ENCODE measurements at regions not wholly inside any gene's neighbourhood (a gene's known extent, or its start where the extent isn't known, plus 50 kb on each side); places are given as distances from the start of the nearest gene placed in this dataset.
A peak's percentile ranks its signal among the peaks of the same experiment; 100 is the strongest.

DNA sequence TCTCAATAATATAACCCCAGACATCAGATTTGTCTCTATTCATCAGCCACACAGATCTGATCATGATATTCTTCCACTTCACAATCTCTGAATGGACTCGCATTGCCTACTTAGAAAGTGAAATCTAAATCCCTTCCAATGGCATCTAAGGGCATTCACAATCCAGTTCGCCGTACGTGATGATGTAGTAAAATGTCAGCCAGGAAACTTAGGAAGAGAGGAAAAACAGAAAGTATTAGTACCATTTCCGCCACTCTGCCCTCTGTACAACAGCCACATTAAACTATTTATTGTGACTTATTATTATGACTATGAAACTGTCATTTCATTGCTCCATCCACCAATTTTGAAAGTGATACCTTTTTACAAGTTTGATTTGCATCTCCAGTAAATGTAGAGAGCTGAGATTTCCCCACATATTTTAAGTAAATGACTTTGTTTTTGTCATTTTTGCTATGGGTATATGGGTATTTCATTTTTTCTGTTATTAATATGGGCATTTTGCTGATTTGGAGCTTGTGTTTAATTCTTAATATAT, 69.4 kb upstream of the SMIM36 start:
- DNase-seq, result no peak

GRCh38 chr17:55577687-55578086, 66.4 kb upstream of the SMIM36 start:
- no peak for DNase-seq

GRCh38 chr17:55576996-55577586, 65.8 kb upstream of the SMIM36 start:
- DNase-seq, result peak; percentile 71

- peak; percentile 39 for DNase-seq
Measured at GRCh38 chr17:55576237-55576995, 65.2 kb upstream of the SMIM36 start.

- no peak for DNase-seq
Measured at GRCh38 chr17:55575058-55575636, 63.9 kb upstream of the SMIM36 start.

DNA sequence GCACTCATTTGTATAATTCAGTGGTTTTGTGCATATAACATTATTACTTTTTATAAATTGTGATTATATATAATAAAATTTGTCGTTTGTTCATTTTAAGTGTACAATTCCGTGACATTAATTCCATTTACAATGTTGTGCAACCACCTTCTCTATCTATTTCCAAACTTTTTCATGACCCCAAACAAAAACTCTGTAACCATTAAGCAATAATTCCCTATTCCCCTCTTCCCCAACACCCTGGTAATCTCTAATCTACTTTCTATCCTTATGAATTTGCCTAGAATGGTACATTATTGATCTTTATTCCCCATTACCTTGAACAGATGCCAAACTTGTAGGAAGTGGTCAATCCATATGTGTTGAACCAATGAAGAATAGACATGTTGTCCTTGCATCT, 61.3 kb upstream of the SMIM36 start:
- DNase-seq, result no peak

DNA sequence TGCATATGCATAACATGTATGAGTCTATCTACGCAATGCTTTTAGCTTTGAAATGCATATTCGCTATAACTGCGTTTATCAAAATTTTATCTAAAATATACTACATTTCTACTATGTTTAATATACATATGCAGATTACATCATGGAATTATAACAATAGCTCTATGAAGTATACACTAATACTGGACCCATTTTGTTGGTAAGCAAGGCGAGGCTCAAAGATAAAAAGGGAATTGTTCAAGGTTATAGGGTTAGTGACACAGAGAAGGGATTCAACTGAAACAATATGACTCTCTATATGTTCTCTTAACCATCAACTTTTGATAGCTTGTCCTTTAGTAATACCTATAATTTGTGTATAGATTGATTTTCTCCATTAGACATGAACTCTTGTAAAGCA, 60.9 kb upstream of the SMIM36 start:
- no peak for DNase-seq

- no peak for DNase-seq
Measured at GRCh38 chr17:55571095-55571494, 59.8 kb upstream of the SMIM36 start.

DNA sequence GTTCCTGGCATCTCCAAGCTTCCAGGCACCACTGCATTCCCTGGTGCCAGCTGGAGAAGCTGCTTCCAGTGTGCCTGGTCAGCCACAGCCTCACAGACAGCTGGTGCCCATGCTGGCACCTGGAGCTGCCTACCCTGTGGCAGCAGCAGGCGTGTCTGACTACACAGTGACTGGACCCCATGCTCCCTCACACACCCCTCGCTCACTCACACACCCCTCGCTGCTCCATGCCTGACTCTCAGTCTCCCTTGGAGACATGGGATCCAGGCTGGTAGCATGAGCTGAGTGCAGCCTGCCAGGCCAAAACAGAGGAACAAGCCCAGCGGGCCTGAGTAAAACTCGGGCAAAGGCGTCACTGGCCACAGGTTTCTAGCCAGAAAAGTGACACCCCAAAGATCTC, 59.1 kb upstream of the SMIM36 start:
- DNase-seq, result no peak

- peak; percentile 63 for DNase-seq
Measured at GRCh38 chr17:55567240-55568214, 56.3 kb upstream of the SMIM36 start.

DNA sequence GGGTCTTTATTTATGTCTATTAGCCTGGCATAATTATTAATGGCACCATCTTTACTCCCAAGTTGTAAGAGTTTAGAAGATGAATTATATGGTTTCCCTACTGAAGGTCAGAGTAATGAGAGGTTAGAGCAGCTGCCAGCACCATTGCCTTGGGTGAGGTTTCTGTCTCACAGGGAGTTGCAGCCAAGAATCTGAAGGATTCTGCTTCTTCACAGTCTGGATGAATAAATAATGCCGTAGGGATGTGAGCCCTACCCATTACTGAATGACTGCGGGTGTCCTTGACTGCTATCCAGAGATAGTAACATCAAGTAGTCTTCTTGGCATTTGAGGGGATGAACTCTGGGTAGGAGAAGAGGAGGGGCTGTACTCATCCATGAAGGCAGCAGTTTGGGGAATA, 52.8 kb upstream of the SMIM36 start:
- no peak for DNase-seq

DNA sequence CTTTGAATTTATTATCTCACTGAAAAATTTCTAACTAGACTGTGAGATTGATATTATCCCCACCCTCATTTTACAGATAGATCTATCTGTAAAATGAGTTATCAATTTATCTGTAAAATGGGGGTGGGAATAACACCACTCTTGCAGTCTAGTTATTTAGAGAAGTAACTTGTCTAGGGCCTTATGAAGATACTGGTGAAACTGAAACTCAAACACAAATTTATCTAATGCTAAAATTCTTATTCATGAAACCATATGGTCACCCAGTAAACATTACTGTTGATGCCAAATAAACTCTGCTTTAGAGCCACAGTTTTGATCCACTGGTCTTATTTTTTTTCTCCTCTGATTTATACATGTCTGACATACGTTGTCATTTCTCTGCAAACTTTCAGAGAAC, 52.1 kb upstream of the SMIM36 start:
- no peak for DNase-seq

DNA sequence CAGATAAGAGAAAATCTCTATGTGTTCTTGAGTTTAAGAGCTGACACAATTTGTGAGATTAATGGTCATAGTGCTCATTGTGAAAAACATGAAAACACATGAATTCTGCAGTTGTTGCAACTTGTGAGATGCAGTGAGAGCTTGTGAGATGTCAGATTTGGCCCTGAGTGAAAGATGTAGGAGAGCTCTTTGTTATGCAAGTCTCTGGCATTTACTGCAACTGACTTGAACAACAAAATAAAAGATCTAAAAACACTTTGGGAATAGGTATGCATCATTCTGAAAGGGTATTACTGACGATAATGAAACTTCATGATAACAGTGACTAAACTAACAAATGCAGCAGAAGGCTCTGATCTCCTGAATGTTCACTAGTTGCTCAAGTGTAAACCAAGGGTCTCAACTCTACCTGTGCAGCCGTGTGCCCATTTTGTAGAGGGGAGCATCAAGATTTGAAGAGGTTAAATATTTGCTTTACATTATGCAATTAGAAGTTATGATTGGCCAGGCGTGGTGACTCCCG, 50.8 kb upstream of the SMIM36 start:
- no peak for DNase-seq

DNA sequence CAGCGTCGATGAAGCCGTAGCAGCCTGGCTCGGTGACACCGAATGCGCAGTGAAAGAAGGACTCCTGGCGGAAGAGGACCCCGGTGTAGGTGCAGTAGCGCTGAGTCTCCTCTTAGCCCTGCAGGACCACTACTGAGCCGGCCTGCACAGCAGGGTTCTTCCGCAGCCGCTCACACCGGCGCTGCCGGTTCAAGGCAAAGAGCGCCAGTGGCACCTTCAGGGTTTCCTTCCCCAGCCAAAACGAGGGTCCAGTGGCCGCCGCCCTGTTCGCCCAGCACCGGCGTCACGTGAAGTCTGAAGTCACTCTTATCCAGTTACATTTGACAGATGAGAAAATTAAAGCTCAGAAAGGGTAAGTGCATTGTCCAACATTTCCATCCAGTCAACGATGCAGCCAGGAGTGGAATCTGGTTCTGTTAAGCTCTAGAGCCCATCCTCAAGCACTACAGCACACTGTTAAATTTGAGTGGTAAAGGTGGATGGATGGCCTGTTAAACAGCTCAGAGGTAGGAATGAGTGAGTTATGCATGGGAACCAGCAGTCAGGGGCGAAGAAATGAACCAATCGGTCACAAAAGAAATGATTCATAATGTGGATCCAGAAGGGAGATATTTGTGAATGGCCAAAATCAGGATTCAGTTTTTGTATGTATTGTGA, 50.2 kb upstream of the SMIM36 start:
- DNase-seq, result no peak
